Astrocyte of the spinal cord (primary cell): ENCODE measurements at regions not wholly inside any gene's neighbourhood (a gene's known extent, or its start where the extent isn't known, plus 50 kb on each side); places are given as distances from the start of the nearest gene placed in this dataset.

Experiments
- DNase-seq: peaks from one replicate; pipeline ENCODE4 v3.0.0; 2011; ENCODE audit warnings: low read depth, low spot score
- H3K4me3 ChIP-seq: 2 replicates; pipeline ENCODE4 v1.5.1; 2011; ENCODE audit warnings: low read depth, mild to moderate bottlenecking, low read length, moderate library complexity
- in situ Hi-C: cut with HindIII; loops from 2 replicates; pipeline ENCODE4 v1.10.0; 2017; ENCODE audit warnings: low sequenced_read_pairs
- TF ChIP-seq, protein P1 (sequence below): IDR thresholded peaks from 2 replicates; pipeline ENCODE4 v1.5.1; 2012; ENCODE audit warnings: low read depth, mild to moderate bottlenecking, low read length, inconsistent platforms

DNA sequence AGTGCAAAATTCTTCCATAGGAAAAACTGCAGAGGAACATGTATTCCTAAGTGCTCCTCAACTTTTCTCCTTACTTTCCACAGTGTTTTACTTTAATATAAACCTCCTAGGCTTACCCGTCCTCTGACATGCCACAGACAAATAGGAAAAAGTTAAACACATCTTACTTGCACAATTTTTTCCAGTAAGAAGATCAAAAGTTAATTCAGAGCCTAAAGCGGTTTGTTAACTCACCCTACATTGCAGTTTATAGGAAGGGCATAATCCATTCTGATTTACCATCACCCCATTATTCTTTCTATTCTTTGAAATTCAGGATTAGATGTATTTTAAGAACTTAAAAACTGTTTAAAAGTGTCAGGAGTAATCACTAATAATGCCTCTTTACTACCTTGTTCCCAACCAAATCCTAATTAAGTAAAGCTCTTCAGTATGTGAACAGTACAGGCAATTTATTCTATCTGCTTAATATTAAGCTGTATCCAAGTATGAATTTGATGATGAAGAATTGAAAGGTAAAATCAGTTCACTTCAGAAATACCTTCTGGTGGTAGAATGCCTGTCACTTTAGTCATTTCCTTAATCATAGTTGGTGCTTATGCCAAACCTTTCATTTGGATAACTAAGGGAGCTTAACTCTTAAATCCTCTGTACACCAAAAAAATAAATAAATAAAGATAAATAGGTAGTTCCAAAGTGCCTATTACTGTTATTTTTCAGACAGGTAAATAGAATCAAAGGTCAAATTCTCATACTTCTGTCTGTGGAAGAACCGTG is 292.0 kb downstream of the ALDH8A1 start:
- in situ Hi-C loops: no loop called here
- TF ChIP-seq, protein P1, sequence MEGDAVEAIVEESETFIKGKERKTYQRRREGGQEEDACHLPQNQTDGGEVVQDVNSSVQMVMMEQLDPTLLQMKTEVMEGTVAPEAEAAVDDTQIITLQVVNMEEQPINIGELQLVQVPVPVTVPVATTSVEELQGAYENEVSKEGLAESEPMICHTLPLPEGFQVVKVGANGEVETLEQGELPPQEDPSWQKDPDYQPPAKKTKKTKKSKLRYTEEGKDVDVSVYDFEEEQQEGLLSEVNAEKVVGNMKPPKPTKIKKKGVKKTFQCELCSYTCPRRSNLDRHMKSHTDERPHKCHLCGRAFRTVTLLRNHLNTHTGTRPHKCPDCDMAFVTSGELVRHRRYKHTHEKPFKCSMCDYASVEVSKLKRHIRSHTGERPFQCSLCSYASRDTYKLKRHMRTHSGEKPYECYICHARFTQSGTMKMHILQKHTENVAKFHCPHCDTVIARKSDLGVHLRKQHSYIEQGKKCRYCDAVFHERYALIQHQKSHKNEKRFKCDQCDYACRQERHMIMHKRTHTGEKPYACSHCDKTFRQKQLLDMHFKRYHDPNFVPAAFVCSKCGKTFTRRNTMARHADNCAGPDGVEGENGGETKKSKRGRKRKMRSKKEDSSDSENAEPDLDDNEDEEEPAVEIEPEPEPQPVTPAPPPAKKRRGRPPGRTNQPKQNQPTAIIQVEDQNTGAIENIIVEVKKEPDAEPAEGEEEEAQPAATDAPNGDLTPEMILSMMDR: no peak
- H3K4me3 ChIP-seq: no peak overlapping the region
- no peak for DNase-seq

DNA sequence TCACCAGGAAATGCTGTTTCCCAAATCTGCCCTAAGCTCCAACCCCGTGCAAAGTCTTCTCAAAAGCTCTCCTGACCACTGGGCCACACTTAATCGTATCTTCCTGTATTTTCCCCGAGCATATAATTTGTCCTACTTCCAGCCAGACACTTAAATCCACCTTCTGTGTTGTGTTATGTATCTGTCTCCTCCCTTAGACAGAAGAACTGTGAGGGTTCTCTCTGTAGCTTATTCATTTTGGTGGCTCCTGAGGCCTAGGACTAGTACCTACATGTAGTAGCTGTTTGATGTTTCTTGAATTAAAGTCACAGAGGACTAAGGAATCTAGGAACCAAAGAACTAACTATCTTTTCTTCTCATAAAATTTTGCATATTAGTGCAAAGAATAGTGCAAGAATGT is 292.6 kb downstream of the ALDH8A1 start:
- in situ Hi-C loops: no loop called here
- DNase-seq: no peak
- H3K4me3 ChIP-seq: no peak overlapping the region
- TF ChIP-seq, protein P1: no peak

DNA sequence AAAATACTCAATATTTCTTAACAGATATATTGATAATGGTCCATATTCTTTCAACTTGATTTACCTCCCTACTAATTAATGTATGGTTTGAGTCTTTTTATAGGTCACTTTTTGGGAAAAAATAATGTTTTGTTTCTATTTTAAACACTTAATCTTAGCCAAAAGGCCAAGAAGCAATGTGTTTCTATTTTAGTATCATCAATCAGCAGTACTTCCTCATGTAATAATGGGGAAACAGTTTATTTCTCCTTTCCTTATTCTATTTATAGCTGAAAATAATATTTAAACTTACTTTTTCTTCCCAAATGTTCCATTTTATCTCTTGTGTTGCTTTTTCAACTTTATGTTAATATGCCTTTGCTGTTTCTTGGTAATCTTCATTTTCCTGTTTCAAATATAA is 295.1 kb downstream of the ALDH8A1 start:
- DNase-seq: no peak
- no peak overlapping the region for H3K4me3 ChIP-seq
- TF ChIP-seq, protein P1: no peak
- in situ Hi-C loops: no loop called here

DNA sequence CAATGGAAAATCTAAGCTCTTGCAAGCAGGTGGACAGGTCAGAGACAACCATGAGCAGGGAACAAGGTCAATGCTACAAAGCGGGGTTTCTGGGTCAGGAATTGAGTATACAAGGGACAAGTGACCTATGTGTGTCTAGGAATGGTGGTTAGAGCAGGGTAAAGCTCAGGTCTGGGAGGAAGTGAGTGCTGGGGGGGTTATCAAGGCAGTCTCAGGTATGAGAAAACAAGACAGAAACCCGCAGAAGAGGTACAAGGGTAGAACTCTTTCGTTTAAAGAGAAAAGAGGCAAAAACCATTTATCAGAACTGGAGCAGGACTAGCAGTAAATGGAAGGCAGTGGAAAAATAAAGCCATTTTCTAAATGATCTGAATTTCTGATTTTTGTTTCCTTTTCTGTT is 298.4 kb downstream of the ALDH8A1 start:
- TF ChIP-seq, protein P1: no peak
- in situ Hi-C loops: no loop called here
- DNase-seq: no peak
- no peak overlapping the region for H3K4me3 ChIP-seq

DNA sequence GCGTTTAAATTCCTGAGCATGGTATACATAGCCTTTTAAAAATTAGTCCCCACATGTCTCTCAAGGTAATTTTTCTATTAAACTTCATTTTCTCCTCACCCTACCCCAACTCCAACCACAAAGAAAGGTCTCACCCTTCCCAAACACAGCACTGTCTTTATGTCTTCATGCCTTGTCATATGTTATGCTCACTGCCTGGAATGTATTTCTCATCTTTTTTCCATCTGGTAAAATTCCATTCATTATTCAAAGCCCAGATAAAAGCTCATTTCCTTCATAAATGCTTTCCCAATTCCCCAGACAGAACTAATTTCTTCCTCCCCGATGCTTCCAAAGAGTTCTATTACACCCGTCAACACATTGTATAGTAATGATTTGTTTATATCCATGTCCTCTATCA is 302.0 kb downstream of the ALDH8A1 start:
- H3K4me3 ChIP-seq: no peak overlapping the region
- in situ Hi-C loops: no loop called here
- DNase-seq: peak; percentile 32
- TF ChIP-seq, protein P1: no peak

DNA sequence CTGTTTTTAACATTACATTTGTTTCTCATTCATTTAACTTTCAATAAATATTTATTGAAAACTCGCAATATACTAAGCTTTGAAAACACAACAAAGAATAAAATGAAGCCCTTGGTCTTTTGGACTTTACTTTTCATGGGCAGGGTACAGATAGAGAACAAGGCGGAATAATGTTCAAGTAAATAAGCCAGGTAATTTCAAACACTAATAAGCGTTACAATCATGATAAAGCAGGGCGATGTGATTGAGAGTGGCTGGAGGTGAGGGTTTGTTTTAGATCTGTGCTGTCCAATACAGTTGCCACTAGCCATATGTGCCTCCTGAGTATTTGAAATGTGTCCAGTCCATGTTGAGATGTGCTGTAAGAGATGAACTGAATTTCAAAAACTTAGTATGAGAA is 307.1 kb downstream of the ALDH8A1 start:
- no peak overlapping the region for H3K4me3 ChIP-seq
- in situ Hi-C loops: no loop called here
- no peak for DNase-seq
- TF ChIP-seq, protein P1: no peak

DNA sequence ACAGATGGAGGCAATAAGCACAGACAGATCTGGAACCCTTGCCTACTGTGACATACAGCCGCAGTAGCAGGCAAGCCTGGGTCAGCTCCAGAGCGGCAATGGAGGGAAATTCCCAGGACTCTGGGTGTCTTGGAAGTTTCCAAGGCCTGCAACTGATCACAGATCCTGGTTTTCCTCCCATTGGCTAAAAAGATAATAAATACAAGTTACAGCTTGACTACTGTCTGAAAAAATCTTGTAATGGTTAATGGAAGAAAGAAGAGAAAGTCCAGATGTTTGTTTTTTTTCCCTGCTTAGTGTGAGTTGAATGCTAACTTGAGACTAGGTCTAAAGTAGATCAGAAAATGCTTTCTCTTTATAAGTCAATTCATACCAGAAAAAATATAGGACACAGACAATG is 307.6 kb downstream of the ALDH8A1 start:
- DNase-seq: no peak
- TF ChIP-seq, protein P1: no peak
- H3K4me3 ChIP-seq: no peak overlapping the region
- in situ Hi-C loops: no loop called here
